Activated CD4-positive, CD25-positive, alpha-beta regulatory T cell treated with anti-CD3 and anti-CD28 coated beads, Interleukin-2, amount 50 U/mL, for 24 hours (primary cell): ENCODE measurements at regions not wholly inside any gene's neighbourhood (a gene's known extent, or its start where the extent isn't known, plus 50 kb on each side); places are given as distances from the start of the nearest gene placed in this dataset.
"Not testable (repeated sequence)": the region's sequence is repeated elsewhere in the genome, so short reads cannot be mapped to it uniquely, and the experiment has no call there.

ENCODE experiments used
- ATAC-seq, 2 donors: fragments of 150-1000 bp; cut with Tn5 transposase; one replicate each; pipeline ENCODE4 v1.10.0; 2021; ENCODE audit warnings: mild to moderate bottlenecking in 1 of 2, moderate library complexity in 1 of 2

DNA sequence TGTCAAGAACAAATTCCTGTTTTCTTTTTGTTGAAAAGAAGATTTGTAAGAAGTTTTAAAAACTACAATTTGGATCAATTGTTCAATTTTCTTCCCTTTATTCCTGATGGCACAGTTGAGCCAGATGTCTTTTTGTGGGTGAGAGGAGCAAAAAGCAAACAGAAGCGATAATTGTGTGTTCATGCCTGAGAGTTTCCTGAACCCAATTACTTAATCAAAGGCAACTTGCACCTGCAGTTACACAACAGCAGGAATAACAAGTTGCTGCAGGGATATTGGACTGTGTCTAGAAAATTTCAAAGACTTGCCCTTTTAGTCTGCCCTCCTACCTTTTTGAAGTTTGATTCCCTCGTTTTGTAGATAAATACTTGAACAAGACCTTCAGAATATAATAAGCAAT is 383.6 kb downstream of the DSEL start:
- no peak for ATAC-seq

DNA sequence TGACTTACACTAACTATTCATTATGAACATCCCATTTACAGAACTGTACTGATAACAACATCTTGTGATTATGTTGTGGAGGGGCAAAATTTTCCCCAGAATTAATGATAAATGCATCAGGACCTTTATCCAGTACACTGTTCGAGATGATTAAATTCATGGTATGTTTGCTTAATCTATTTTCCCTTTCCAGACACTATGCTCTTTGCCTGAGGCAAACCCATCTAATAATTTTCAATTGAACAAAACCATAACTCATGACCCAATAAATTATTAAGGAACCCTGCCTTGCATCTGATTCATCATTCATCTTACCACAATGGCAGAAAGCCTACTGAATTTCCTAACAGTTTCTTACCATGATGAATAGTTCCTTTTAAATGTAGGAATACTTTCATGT is 385.0 kb downstream of the DSEL start:
- ATAC-seq: no peak

DNA sequence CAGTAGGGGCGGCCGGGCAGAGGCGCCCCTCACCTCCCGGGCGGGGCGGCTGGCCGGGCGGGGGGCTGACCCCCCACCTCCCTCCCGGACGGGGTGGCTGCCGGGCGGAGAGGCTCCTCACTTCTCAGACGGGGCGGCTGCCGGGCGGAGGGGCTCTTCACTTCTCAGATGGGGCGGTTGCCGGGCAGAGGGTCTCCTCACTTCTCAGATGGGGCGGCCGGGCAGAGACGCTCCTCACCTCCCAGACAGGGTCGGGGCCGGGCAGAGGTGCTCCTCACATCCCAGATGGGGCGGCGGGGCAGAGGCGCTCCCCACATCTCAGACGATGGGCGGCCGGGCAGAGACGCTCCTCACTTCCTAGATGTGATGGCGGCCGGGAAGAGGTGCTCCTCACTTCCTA is 389.8 kb downstream of the DSEL start:
- ATAC-seq: not testable (repeated sequence)

DNA sequence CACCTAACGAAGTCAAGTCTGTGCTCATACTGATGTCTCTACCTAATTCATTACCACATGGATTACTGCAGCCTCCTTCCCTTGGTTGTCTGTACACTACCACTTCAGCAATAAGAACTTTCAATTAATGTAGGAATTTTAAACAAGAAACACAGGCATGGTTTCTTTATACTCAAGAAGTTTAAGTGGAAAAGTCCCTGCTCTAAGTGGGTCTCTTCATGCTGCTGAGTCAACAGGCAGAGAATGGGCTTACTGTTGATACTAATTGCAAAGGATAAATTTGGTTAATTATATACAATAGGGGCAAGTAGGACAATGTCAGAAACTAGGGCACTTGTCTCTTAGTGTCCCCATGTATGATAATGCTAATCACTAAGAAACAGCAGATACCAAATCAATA is 392.6 kb downstream of the DSEL start:
- ATAC-seq: no peak

DNA sequence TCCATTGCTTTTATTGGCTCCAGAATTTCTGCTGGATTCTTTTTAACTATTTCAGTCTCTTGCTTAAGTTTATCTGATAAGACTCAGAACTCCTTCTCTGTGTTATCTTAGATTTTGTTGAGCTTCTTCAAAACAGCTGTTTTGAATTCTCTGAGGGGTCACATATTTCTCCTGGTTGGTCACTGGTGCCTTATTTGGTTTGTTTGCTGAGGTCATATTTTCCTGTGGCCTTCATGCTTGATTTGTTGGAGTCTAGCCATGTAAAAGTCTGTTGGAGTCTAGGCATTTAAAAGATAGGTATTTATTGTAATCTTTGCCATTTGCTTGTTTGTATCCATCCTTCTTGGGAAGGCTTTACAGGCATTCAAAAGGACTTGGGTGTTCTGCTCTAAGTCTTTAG is 398.7 kb downstream of the DSEL start:
- no peak for ATAC-seq

DNA sequence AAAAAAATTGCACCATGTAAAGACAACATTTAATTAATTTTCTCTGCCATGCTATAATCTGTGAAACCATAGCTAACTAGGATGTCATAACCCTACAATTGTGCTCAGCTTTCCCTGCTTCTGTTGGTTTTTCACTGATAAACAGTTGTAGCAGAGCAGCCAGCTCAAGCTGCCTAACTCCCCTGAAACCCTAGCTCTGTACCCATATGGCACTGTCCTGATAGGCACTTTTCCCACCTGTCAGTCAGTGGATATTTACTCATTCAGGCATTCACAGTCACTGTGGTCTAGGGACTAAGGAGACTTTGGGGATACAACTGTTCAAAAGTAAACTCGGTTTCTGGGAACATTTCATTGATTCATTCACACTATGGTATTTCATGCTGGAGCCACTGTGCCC is 407.0 kb downstream of the DSEL start:
- no peak for ATAC-seq

DNA sequence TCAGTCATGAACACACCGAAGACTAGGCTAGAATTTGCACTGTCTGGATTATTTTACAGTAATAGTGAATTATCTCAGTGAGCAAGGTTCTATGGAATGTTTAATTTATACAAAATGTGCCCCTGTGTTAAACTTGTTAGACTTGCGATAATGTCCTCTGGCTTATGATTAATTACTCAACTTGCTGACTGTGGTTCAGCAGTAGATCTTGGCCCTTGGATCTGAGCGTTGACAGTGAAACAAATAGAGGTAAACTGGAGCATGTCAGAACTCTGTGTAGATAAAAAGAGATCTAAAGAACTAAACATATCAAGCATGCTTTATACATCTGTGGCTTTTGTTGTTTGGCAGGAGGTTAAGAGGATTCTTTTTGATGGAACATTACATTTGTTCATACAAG is 407.6 kb downstream of the DSEL start:
- no peak for ATAC-seq

DNA sequence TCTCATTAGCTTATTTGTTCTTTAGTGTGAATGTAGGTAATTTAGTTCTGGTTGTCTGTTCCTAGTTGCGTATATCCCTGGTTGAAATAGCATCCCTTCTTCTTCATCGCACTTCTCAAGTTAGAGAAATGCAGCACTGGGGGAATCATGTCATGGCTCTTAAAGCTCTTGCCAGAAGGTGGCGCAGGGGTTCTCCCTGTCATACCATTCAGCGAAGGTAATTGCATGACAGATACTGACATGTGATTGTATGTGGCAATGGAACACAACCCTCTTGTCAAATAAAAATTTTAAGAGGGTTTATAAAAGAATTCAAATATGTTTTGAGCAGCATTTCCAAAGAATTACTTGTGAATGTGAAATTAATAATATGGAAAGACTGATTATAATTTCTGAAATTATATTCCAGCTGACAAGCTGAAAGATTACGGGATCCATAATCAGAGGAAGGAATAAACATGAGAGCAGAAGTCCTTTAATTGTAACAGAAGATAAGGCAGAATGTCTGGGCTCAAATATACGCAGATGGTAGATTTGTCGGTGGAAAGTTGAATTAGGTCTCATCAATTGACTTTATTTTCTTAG is 411.7 kb downstream of the DSEL start:
- no peak for ATAC-seq

DNA sequence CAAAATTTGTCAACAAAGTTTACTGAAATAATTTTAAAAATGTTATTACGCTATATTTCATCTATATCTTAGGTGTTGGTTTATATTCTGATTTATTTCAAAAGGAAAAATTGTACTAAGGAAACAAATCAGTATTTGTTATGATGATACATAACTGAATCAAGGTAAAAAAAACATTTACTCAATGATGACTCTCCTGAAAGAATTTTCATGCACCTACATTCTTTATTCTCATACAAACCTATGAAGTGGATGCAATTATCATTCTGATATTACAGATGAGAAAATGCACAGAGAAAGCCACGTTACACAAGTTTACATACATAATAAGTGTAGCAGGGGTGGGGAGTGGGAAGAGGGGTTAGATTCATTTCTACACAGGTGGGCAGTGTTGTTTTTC is 422.4 kb downstream of the DSEL start:
- no peak for ATAC-seq

DNA sequence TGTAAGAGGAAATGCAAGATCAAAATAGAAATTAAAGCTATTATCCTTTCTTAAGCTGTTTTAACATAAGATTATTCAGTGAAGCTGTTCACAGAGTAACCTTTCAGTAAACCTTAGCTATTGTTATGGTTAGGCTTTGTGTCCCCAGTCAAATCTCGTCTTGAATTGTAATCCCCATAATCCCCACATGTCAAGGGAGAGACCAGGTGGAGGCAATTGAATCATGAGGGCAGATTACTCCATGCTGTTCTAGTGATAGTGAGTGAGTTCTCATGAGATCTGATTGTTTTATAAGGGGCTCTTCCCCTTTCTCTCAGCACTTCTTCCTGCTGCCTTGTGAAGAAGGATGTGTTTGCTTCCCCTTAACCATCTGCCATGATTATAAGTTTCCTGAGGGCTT is 424.4 kb downstream of the DSEL start:
- ATAC-seq: no peak

DNA sequence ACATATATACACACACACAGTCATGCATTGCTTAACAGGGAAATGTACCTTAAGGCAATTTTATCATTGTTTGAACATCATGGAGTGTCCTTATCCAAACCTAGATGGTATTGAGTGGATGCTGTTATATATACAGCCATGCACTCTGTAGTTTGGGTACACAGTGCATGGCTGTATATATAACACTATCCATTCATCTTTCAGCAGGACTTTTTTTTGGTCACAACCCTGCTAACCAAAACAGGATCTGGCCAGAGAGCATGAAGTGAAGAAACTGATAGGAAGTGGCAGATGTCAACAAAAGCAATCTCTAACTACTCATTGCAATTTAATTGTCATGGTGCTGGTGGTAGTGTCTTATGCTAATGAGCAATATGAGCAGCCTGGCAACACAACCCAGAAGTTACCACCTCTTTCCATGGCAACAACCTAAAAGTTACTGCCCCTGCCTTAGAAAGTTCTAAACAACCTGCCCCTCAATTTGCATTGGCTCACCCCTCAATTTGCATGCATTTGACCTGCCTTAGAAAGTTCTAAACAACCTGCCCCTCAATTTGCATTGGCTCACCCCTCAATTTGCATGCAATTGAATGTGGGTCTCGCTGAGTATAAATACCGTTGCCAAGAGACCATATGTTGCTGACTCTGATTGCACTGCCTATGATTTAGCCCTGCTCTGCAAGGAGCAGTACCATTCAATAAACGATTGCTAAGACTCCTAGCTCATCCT is 434.9 kb downstream of the DSEL start:
- no peak for ATAC-seq

DNA sequence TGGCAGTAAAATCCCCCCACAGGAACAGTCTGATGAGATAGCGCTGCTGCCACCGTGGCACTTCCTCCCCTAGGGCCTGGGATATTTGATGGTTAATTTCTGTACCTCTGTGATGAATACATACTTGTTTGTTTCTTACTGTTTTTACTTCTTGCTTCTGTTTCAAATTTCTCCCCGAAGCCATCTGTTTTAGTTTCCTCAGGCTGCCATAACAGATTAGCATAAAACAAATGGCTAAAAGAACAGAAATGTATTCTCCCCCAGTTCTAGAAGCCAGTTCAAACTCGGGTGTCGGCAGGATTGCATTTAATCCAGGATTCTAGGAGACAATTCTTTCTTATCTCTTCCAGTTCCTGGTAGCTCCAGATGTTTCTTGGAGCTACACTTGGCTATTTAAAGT is 435.9 kb downstream of the DSEL start:
- no peak for ATAC-seq

DNA sequence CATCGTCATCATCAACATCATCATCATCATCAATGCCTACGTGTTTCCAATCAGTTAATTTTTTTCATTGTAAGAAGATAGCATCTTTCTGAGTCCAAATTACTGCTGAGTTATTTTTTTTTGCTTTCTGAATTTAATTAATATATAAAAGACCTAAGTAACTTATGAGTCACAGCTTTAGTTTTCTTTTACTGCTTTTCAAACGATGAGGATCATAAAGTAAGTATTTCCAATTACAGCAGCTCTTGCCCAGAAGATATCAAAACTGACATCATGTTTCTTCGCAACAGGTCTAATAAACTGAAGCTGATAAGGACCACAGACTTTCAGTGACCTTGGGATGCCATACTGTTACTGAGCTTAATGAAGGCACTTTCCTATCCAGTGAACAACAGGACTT is 442.2 kb downstream of the DSEL start:
- no peak for ATAC-seq

DNA sequence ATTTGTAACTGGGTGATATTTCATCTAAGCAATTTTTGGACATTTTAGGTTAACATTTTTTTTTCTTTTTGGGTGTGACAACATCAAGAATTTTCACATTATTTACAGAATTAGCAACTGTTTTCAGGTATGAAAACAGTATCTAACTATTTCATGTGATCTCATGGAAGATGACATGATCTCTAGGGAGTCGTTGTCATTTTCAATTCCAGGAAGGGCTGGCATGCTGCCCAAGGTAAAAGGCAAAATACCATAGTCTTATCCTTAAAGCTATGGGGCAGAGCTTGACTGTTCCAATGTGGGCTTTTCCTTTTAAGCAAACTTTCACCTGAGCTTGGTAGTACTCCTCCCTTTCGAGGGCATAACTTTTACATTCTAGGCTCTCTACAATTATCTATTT is 443.7 kb downstream of the DSEL start:
- ATAC-seq: no peak

DNA sequence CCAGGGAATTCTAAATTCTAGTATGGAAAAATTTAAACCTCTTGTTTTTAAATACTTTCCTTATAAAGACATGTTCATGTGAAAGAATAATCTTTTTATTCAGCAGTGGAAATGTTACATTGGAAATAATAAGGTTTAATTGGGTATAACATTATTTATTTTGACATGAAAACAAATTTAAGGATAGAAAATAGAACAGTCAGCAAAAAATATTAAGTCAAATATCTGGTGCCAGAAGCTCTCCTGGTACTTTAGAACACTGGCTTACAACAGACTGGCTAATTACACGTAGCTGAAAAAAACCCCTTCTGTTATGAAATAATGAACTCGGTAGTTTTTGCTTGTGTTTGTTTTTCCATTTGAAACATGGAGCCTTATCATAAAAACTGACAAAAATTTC is 447.9 kb downstream of the DSEL start:
- ATAC-seq: no peak

DNA sequence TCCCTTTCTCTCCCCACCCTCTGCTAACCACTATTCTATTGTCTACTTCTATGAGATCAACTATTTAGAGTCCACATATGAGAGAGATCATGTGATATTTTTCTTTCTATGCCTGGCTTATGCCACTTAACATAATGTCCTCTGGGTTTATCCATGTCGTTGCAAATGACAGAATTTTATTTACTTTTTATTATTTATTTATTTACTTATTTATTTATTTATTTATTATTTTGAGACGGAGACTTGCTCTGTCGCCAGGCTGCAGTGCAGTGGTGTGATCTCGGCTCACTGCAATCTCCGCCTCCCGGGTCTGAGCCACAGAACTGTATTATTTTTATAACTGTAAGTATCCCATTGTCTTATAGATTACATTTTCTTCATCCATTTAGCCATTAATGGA is 443.4 kb upstream of the CDH19 start:
- ATAC-seq: no peak

DNA sequence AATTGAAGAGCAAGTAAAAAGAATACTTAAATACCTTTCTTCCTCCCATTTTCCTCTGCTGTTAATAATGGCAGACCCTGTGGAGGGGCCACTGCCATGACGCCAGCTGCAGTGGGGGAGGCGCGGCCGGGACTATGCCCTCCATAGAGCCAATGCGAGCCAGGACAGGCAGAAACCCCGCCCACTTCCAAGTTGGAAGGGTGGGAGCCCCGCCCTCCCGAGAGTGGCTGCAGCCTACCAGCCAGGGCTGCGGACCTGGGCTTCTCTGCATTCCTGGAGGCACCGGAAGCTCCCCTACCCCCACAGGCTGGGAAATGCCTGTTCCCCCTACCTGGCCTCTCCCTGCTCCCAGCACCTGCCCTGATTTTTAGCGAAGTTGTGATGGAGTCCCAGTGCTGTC is 439.4 kb upstream of the CDH19 start:
- no peak for ATAC-seq

DNA sequence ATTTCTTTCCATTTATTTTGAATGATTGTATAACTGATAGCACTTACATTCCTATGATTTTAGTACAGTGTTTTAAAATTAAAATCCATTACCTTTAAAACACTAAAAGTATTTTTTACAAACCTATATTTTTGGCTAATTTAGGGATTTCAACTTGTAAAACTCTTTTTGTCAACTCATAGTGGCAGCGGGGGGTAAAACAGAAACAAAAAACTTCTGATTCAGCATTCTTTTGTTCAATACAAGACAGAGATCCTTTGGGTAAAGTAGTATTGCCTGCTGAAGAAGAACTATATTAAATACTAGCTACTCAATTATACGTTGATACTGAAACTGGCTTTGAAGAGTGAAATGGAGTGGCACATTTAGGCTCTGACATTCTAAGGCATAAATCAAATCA is 437.4 kb upstream of the CDH19 start:
- ATAC-seq: no peak

DNA sequence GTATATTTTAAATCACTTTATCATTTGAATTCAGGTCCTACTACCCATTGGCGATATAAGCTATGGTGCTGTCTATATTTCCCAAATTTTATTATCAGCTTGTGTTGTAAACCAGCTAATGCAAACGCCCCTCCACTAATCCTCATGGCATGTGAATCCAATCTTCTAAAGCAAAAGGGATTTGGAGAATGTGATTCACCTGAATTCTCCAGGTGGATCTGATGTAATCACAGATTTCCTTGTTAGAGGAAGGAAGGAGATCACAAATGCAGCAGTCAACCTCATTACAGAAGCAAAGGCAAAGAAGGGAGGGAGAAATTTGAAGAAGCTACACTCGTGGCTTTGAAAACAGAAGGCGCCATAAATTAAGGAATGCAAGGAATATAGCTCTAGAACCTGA is 431.1 kb upstream of the CDH19 start:
- no peak for ATAC-seq

DNA sequence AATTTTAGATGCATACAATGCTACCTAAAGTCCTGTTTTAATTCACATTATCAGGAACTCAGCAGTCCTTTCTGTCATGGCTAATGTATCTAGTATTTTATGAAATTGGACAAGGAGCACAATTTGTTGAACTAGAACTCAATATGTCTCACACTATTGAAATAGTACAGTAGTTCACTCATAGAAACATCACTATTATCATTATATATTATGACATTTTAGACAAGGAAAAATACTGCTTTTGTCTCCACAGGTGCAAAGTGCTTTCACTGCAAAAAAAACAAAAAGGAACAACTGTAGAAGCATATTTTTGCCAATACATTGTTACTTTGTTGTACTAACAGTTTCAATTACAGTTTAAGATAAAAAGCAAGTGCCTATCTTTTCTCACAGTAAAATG is 419.2 kb upstream of the CDH19 start:
- no peak for ATAC-seq

DNA sequence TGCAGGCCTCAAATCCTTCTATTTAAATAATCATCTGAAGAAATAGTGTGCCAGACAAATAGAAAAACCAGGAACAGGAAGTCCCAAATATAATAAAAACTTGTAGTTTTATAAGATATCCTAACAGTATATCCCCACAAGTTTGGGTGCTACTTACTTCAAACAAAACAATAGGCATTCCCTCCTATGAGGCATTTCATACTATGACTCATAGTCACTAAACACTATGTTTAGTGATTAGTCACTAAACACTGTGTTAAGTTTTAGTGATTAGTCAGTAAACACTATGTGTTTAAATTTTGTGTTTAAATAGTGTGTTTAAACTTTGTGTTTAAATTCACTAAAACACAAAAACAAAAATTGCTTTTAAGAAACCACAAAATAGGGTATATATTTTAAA is 407.0 kb upstream of the CDH19 start:
- ATAC-seq: no peak

DNA sequence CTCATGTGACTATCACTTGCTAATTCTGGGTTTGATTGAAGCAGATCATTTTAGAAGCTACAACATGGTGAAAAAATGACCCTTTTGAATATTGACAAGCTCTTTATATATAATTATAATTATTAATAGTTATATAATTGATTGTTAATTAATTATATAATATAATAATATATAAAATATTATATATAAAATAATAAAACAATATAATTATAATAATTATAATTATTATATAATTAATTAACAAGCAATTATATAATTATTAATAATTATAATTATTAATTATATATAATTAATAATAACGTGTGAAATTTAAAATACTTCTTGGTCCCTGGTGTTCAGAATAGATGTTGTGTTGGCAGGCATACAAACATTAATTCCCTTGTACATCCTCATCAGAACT is 404.1 kb upstream of the CDH19 start:
- ATAC-seq: no peak

DNA sequence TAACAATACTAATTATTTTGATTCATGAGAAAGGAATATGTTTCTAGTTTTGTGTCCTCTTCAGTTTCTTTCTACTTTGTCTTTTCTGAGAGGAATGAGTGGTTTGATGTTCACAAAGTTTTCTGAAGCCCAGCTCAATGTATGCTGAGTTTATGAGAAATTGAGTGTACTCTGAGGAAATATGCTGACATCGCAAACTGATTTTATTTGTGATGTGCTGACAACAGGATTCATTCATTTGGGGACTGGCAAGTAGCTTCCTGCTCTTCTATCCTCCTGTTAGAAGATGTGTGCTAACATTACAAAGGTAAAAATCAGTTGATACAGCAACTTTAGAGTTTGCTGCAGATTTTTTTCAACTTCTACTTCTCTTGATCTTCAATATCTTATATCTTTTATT is 403.2 kb upstream of the CDH19 start:
- no peak for ATAC-seq

DNA sequence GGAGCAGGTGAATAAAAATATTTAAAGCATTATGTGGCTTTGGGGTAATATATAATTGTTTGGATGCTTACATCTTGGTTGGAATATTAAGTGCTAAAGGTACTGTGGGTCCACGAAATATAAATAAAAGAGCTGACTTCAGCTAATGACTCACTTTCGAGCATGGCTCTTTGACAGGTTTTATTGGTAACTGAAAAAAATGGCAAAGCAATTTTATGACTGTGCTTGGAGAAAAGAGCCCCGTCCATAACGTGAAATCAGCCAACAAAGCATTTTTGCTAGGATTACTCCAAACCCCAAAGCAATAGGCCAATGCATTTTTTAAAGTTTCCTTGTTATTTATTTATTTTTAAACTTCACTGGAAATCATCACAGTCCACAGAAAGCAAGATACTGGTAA is 397.2 kb upstream of the CDH19 start:
- no peak for ATAC-seq

DNA sequence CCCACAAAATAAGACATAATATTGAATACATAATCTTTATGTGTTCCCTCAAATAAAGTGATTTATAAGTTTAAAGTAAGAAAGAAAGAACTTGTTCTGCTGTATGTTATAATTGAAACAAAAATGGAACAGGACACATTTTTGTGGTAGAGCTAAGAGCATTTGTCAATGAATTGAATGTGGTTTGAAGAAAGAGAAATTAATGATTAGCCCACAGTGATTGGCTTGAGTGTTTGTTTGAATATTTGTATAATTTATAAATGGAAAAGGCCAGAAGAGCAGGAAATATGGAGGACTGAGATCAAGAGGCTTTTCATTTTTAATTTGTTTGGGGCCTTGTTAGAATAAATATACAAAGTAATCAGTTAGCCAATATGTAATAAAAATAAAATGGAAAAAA is 395.1 kb upstream of the CDH19 start:
- no peak for ATAC-seq
